ENCODE measurements at regions not wholly inside any gene's neighbourhood (a gene's known extent, or its start where the extent isn't known, plus 50 kb on each side); places are given as distances from the start of the nearest gene placed in this dataset.
A peak's percentile ranks its signal among the peaks of the same experiment; 100 is the strongest.

DNA sequence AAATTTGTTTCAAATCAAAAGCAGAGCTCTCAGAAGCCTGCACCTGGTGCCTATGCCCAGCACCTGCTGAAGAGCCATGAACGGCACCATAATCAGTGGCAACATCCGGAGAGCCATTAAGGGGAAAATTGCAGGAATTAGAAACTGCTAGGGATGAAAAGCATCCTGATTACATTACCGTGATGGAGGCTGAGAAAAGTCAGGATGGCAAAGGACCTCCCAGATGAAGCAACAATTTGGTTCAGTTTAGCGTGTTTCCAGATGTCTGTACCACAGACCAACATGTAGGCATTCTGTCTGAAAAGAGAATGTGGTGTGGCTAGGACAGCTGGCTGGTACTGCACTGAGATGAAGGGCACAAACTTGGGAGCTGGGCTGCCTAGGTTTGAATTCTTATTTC is 106.1 kb downstream of the EOMES start:
- no peaks in the 10 kb centered on the region for H3K27me3 ChIP-seq (ENCODE audit: control insufficient read depth in 4 of 4, insufficient read depth in 4 of 4, low read length in 3 of 4)
- no peak overlapping the region for H3K27ac ChIP-seq (ENCODE audit: low read depth in 1 of 2, low read length in 2 of 2)
- DNase-seq (ENCODE audit: low spot score), result no peak
- no peaks in the 10 kb centered on the region for H3K4me1 ChIP-seq (ENCODE audit: control insufficient read depth in 4 of 4, insufficient read depth in 4 of 4, low read length in 3 of 4)
- no peak overlapping the region for H3K9ac ChIP-seq (ENCODE audit: low read depth in 1 of 2, low read length in 2 of 2)
- 94% methylated on average over 4 of the region's 4 CpGs for WGBS
- no peak overlapping the region for H3K4me3 ChIP-seq (ENCODE audit: low read depth in 1 of 3, low read length in 3 of 3)
- peaks cover 5 to 18% (median 13%) of the 10 kb centered on the region in 4 donors for H3K9me3 ChIP-seq (ENCODE audit: control insufficient read depth in 4 of 4, low read length in 3 of 4)
- H3K36me3 ChIP-seq (ENCODE audit: control insufficient read depth in 4 of 4, insufficient read depth in 3 of 4, low read depth in 1 of 4, low read length in 3 of 4), result no peaks in the 10 kb centered on the region
- TF ChIP-seq TAF1 (conservative IDR thresholded peaks at IDR 0.05), result no peak
- TF ChIP-seq RXRA (IDR thresholded peaks at IDR 0.05), result no peak
- no peak for TF ChIP-seq GABPA (IDR thresholded peaks at IDR 0.05 in 1 of 2, conservative IDR thresholded peaks at IDR 0.05 in 1 of 2)
- no peak for TF ChIP-seq EGR1 (IDR thresholded peaks at IDR 0.05; ENCODE audit: low read depth in 2 of 2)
- no peak for TF ChIP-seq RAD21 (IDR thresholded peaks at IDR 0.05)
- no peak for TF ChIP-seq FOXA1 (IDR thresholded peaks at IDR 0.05)
- TF ChIP-seq, protein P1, sequence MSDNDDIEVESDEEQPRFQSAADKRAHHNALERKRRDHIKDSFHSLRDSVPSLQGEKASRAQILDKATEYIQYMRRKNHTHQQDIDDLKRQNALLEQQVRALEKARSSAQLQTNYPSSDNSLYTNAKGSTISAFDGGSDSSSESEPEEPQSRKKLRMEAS (IDR thresholded peaks at IDR 0.05), result no peak
- TF ChIP-seq SP1 (IDR thresholded peaks at IDR 0.05), result no peak

DNA sequence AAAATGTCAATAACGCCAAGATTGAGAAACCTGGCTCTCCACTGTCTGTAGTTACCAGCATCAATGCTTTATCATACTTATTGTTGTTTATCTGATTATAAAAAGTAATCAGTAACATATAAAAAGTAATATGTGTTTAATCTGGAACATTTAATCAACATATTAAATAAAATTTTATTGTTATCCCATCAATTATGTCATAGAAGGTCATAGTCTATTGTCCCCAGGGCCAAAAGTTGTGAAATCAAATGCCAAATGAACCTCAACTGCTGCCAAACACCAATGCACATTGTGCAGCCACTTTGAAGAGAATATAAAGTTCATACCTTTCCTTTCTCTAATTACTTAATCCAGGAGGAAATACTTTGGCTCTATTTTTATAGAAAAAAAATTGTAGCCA is 106.6 kb downstream of the EOMES start:
- TF ChIP-seq GABPA (IDR thresholded peaks at IDR 0.05 in 1 of 2, conservative IDR thresholded peaks at IDR 0.05 in 1 of 2) (no peak), HNF4A (conservative IDR thresholded peaks at IDR 0.05) (peak in 1 of 2 donors; percentile 11), NR2F2 (IDR thresholded peaks at IDR 0.05) (no peak), FOXA2 (IDR thresholded peaks at IDR 0.05) (no peak)
- DNase-seq (ENCODE audit: low spot score), result no peak
- H3K4me3 ChIP-seq (ENCODE audit: low read depth in 1 of 3, low read length in 3 of 3), result no peak overlapping the region
- no peaks in the 10 kb centered on the region for H3K27me3 ChIP-seq (ENCODE audit: control insufficient read depth in 4 of 4, insufficient read depth in 4 of 4, low read length in 3 of 4)
- peaks cover 5 to 18% (median 13%) of the 10 kb centered on the region in 4 donors for H3K9me3 ChIP-seq (ENCODE audit: control insufficient read depth in 4 of 4, low read length in 3 of 4)
- H3K9ac ChIP-seq (ENCODE audit: low read depth in 1 of 2, low read length in 2 of 2), result no peak overlapping the region
- no peaks in the 10 kb centered on the region for H3K4me1 ChIP-seq (ENCODE audit: control insufficient read depth in 4 of 4, insufficient read depth in 4 of 4, low read length in 3 of 4)
- no peak overlapping the region for H3K27ac ChIP-seq (ENCODE audit: low read depth in 1 of 2, low read length in 2 of 2)
- H3K36me3 ChIP-seq (ENCODE audit: control insufficient read depth in 4 of 4, insufficient read depth in 3 of 4, low read depth in 1 of 4, low read length in 3 of 4), result no peaks in the 10 kb centered on the region
- WGBS, result 88% methylated on average over 1 of the region's 1 CpG

DNA sequence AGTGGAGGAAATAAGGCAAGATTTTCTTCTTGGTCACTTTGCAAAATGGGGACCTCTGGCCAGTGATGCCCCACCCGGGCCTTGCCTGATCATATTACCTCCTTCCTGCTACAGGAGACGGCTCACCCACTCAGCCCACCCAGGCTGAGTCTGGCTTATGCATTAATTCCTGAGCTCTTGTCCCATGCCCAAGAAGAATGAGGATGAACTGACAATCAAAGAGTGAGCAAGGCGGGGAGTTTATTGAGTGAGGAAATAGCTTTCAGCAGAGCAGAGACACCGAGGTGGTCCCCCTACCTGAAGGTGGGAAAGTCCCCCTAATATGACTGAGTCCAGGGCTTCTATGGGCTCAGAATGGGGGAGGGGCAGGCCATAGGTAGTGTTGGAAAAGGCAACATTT is 107.5 kb downstream of the EOMES start:
- DNase-seq (ENCODE audit: low spot score), result no peak
- WGBS, result 87% methylated on average over 4 of the region's 4 CpGs
- H3K36me3 ChIP-seq (ENCODE audit: control insufficient read depth in 4 of 4, insufficient read depth in 3 of 4, low read depth in 1 of 4, low read length in 3 of 4), result no peaks in the 10 kb centered on the region
- peaks cover 5 to 18% (median 13%) of the 10 kb centered on the region in 4 donors for H3K9me3 ChIP-seq (ENCODE audit: control insufficient read depth in 4 of 4, low read length in 3 of 4)
- H3K27ac ChIP-seq (ENCODE audit: low read depth in 1 of 2, low read length in 2 of 2), result no peak overlapping the region
- peak overlapping the region in 1 of 3 donors; percentile 33 for H3K4me3 ChIP-seq (ENCODE audit: low read depth in 1 of 3, low read length in 3 of 3)
- TF ChIP-seq TAF1 (conservative IDR thresholded peaks at IDR 0.05) (no peak), YY1 (IDR thresholded peaks at IDR 0.05) (no peak), GABPA (IDR thresholded peaks at IDR 0.05 in 1 of 2, conservative IDR thresholded peaks at IDR 0.05 in 1 of 2) (no peak), EGR1 (IDR thresholded peaks at IDR 0.05; ENCODE audit: low read depth in 2 of 2) (no peak), RAD21 (IDR thresholded peaks at IDR 0.05) (no peak), FOXA1 (IDR thresholded peaks at IDR 0.05) (no peak), HNF4A (conservative IDR thresholded peaks at IDR 0.05) (no peak), JUND (IDR thresholded peaks at IDR 0.05) (no peak), SP1 (IDR thresholded peaks at IDR 0.05) (no peak), HNF4G (IDR thresholded peaks at IDR 0.05) (no peak), RXRA (IDR thresholded peaks at IDR 0.05) (no peak)
- TF ChIP-seq, protein P1 (IDR thresholded peaks at IDR 0.05), result no peak
- TF ChIP-seq, protein P2, sequence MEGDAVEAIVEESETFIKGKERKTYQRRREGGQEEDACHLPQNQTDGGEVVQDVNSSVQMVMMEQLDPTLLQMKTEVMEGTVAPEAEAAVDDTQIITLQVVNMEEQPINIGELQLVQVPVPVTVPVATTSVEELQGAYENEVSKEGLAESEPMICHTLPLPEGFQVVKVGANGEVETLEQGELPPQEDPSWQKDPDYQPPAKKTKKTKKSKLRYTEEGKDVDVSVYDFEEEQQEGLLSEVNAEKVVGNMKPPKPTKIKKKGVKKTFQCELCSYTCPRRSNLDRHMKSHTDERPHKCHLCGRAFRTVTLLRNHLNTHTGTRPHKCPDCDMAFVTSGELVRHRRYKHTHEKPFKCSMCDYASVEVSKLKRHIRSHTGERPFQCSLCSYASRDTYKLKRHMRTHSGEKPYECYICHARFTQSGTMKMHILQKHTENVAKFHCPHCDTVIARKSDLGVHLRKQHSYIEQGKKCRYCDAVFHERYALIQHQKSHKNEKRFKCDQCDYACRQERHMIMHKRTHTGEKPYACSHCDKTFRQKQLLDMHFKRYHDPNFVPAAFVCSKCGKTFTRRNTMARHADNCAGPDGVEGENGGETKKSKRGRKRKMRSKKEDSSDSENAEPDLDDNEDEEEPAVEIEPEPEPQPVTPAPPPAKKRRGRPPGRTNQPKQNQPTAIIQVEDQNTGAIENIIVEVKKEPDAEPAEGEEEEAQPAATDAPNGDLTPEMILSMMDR (IDR thresholded peaks at IDR 0.05; ENCODE audit: low read depth, low read length, missing input control), result no peak
- TF ChIP-seq, protein P3, sequence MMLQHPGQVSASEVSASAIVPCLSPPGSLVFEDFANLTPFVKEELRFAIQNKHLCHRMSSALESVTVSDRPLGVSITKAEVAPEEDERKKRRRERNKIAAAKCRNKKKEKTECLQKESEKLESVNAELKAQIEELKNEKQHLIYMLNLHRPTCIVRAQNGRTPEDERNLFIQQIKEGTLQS (IDR thresholded peaks at IDR 0.05), result no peak
- TF ChIP-seq, protein P4, sequence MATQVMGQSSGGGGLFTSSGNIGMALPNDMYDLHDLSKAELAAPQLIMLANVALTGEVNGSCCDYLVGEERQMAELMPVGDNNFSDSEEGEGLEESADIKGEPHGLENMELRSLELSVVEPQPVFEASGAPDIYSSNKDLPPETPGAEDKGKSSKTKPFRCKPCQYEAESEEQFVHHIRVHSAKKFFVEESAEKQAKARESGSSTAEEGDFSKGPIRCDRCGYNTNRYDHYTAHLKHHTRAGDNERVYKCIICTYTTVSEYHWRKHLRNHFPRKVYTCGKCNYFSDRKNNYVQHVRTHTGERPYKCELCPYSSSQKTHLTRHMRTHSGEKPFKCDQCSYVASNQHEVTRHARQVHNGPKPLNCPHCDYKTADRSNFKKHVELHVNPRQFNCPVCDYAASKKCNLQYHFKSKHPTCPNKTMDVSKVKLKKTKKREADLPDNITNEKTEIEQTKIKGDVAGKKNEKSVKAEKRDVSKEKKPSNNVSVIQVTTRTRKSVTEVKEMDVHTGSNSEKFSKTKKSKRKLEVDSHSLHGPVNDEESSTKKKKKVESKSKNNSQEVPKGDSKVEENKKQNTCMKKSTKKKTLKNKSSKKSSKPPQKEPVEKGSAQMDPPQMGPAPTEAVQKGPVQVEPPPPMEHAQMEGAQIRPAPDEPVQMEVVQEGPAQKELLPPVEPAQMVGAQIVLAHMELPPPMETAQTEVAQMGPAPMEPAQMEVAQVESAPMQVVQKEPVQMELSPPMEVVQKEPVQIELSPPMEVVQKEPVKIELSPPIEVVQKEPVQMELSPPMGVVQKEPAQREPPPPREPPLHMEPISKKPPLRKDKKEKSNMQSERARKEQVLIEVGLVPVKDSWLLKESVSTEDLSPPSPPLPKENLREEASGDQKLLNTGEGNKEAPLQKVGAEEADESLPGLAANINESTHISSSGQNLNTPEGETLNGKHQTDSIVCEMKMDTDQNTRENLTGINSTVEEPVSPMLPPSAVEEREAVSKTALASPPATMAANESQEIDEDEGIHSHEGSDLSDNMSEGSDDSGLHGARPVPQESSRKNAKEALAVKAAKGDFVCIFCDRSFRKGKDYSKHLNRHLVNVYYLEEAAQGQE (IDR thresholded peaks at IDR 0.05), result no peak
- no peak overlapping the region for H3K9ac ChIP-seq (ENCODE audit: low read depth in 1 of 2, low read length in 2 of 2)
- H3K27me3 ChIP-seq (ENCODE audit: control insufficient read depth in 4 of 4, insufficient read depth in 4 of 4, low read length in 3 of 4), result no peaks in the 10 kb centered on the region
- no peaks in the 10 kb centered on the region for H3K4me1 ChIP-seq (ENCODE audit: control insufficient read depth in 4 of 4, insufficient read depth in 4 of 4, low read length in 3 of 4)

Data from liver (tissue), 8 donors.